GM12874 (cell line): ENCODE measurements at regions not wholly inside any gene's neighbourhood (a gene's known extent, or its start where the extent isn't known, plus 50 kb on each side); places are given as distances from the start of the nearest gene placed in this dataset.

Source experiments
- CTCF ChIP-seq: IDR thresholded peaks from 2 replicates; pipeline ENCODE4 v1.5.1; 2011; ENCODE audit warnings: low read depth, mild to moderate bottlenecking, control low read depth, low read length, moderate library complexity; ENCODE audit not compliant: insufficient read depth

- TF ChIP-seq CTCF = no peak
These were observed 216.1 kb downstream of the TLE1 start for GRCh38 chr9:81473206-81473605.

- TF ChIP-seq CTCF = no peak
These were observed 216.6 kb downstream of the TLE1 start for GRCh38 chr9:81472701-81473100.

- no peak for TF ChIP-seq CTCF
These were observed 218.5 kb downstream of the TLE1 start for GRCh38 chr9:81470864-81471263.

GRCh38 chr9:81468084-81468595, 221.2 kb downstream of the TLE1 start:
- TF ChIP-seq CTCF = no peak

GRCh38 chr9:81466981-81467380, 222.4 kb downstream of the TLE1 start:
- no peak for TF ChIP-seq CTCF

- no peak for TF ChIP-seq CTCF
These were observed 223.8 kb downstream of the TLE1 start for GRCh38 chr9:81465468-81466011.

- TF ChIP-seq CTCF = no peak
These were observed 226.5 kb downstream of the TLE1 start for GRCh38 chr9:81462801-81463200.
